Calu3 (cell line): ENCODE measurements at regions not wholly inside any gene's neighbourhood (a gene's known extent, or its start where the extent isn't known, plus 50 kb on each side); places are given as distances from the start of the nearest gene placed in this dataset.

ENCODE experiments used
- BruUV-seq: library from RNA; stranded (reverse); fragments of 400-500 nt; replicated peaks from 2 replicates; lab custom pipeline; 2021; lab: Mats Ljungman, UMichigan
- CTCF ChIA-PET: fragments of 300-600 bp; sonication (Branson Sonifier 250); formaldehyde crosslinking; loops from one replicate; lab custom pipeline; 2022; ENCODE audit warnings: antibody characterized with exemption; lab: Charles Lee
- DNase-seq: peaks from one replicate; pipeline ENCODE4 v3.0.0; 2022
- H3K27ac Mint-ChIP-seq: one replicate; pipeline ENCODE4 v1.8.0; 2022; ENCODE audit warnings: mixed read lengths; ENCODE audit not compliant: unreplicated experiment
- H3K27me3 Mint-ChIP-seq: one replicate; pipeline ENCODE4 v1.8.0; 2022; ENCODE audit warnings: mixed read lengths; ENCODE audit not compliant: unreplicated experiment
- H3K36me3 Mint-ChIP-seq: one replicate; pipeline ENCODE4 v1.8.0; 2022; ENCODE audit warnings: mild to moderate bottlenecking, moderate library complexity, mixed read lengths; ENCODE audit not compliant: insufficient read depth, unreplicated experiment
- H3K4me1 Mint-ChIP-seq: one replicate; pipeline ENCODE4 v1.8.0; 2022; ENCODE audit warnings: mild to moderate bottlenecking, low read depth, mixed read lengths; ENCODE audit not compliant: unreplicated experiment
- H3K4me3 Mint-ChIP-seq: one replicate; pipeline ENCODE4 v1.8.0; 2022; ENCODE audit warnings: mild to moderate bottlenecking, low read depth, moderate library complexity, mixed read lengths; ENCODE audit not compliant: unreplicated experiment
- H3K9me3 Mint-ChIP-seq: one replicate; pipeline ENCODE4 v1.8.0; 2022; ENCODE audit warnings: low read depth, mixed read lengths; ENCODE audit not compliant: unreplicated experiment
- intact Hi-C: fragments of 100-400 bp; cut with micrococcal nuclease; formaldehyde crosslinking; loops from one replicate; pipeline ENCODE4 v1.10.0; 2022; ENCODE audit not compliant: unreplicated experiment
- TF ChIP-seq, protein P1 (sequence below): fragments of 200-600 bp; IDR thresholded peaks from one replicate; pipeline ENCODE4 v1.8.0; 2022; ENCODE audit warnings: antibody characterized with exemption; ENCODE audit not compliant: unreplicated experiment

GRCh38 chr2:122999258-122999657 is 1025.8 kb upstream of the CNTNAP5 start:
- TF ChIP-seq, protein P1, sequence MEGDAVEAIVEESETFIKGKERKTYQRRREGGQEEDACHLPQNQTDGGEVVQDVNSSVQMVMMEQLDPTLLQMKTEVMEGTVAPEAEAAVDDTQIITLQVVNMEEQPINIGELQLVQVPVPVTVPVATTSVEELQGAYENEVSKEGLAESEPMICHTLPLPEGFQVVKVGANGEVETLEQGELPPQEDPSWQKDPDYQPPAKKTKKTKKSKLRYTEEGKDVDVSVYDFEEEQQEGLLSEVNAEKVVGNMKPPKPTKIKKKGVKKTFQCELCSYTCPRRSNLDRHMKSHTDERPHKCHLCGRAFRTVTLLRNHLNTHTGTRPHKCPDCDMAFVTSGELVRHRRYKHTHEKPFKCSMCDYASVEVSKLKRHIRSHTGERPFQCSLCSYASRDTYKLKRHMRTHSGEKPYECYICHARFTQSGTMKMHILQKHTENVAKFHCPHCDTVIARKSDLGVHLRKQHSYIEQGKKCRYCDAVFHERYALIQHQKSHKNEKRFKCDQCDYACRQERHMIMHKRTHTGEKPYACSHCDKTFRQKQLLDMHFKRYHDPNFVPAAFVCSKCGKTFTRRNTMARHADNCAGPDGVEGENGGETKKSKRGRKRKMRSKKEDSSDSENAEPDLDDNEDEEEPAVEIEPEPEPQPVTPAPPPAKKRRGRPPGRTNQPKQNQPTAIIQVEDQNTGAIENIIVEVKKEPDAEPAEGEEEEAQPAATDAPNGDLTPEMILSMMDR, result no peak
- CTCF ChIA-PET, result no interaction called here
- Mint-ChIP-seq H3K36me3 (no peaks in the 10 kb centered on the region), H3K27me3 (no peaks in the 10 kb centered on the region), H3K4me1 (no peaks in the 10 kb centered on the region), H3K9me3 (peaks cover 4% of the 10 kb centered on the region), H3K4me3 (no peak overlapping the region), H3K27ac (no peak overlapping the region)
- DNase-seq, result no peak
- no TSS peak for BruUV-seq
- intact Hi-C loops, result no loop called here

- no peak overlapping the region for H3K4me3 Mint-ChIP-seq
- H3K36me3 Mint-ChIP-seq, result no peaks in the 10 kb centered on the region
- TF ChIP-seq, protein P1, result no peak
- no peak overlapping the region for H3K27ac Mint-ChIP-seq
- intact Hi-C loops, result no loop called here
- H3K4me1 Mint-ChIP-seq, result no peaks in the 10 kb centered on the region
- H3K9me3 Mint-ChIP-seq, result peaks cover 4% of the 10 kb centered on the region
- no TSS peak for BruUV-seq
- DNase-seq, result no peak
- CTCF ChIA-PET, result no interaction called here
- H3K27me3 Mint-ChIP-seq, result no peaks in the 10 kb centered on the region
Observed at GRCh38 chr2:122999821-123000220, 1025.3 kb upstream of the CNTNAP5 start.

GRCh38 chr2:123002660-123003248 is 1022.3 kb upstream of the CNTNAP5 start:
- Mint-ChIP-seq H3K27ac (no peak overlapping the region), H3K9me3 (peaks cover 10% of the 10 kb centered on the region), H3K36me3 (no peaks in the 10 kb centered on the region), H3K4me3 (no peak overlapping the region), H3K4me1 (no peaks in the 10 kb centered on the region), H3K27me3 (no peaks in the 10 kb centered on the region)
- CTCF ChIA-PET, result no interaction called here
- no peak for DNase-seq
- BruUV-seq, result no TSS peak
- intact Hi-C loops, result no loop called here
- TF ChIP-seq, protein P1, result no peak

GRCh38 chr2:123015186-123015585 is 1009.9 kb upstream of the CNTNAP5 start:
- no TSS peak for BruUV-seq
- Mint-ChIP-seq H3K27ac (no peak overlapping the region), H3K4me3 (no peak overlapping the region), H3K4me1 (no peaks in the 10 kb centered on the region), H3K27me3 (no peaks in the 10 kb centered on the region), H3K36me3 (no peaks in the 10 kb centered on the region), H3K9me3 (peaks cover 8% of the 10 kb centered on the region)
- TF ChIP-seq, protein P1, result no peak
- DNase-seq, result no peak
- intact Hi-C loops, result no loop called here
- CTCF ChIA-PET, result no interaction called here
